ENCODE measurements at regions not wholly inside any gene's neighbourhood (a gene's known extent, or its start where the extent isn't known, plus 50 kb on each side); places are given as distances from the start of the nearest gene placed in this dataset.

DNA sequence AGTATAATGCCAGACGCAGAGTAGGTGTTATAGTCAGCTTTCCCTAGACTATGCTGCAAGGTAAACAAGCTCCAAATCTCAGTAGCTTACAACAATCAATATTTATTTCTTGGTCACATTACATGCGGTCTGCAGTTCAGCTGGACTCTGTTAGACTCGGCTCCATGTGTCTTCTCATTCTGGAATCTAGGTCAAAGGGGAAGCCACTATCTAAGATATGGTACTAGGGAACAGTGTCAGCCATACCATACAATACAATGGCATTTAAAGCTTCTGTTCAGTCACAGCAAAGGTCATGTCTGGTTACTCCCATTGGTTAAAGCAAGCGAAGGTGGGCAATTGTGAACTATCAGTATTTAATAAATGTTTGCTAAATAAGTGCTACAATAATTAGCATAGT, 65.3 kb upstream of the SERTM1 start:
- no peak for TF ChIP-seq EZH2 (IDR thresholded peaks at IDR 0.05; ENCODE audit: low read depth)
- TF ChIP-seq, protein P1, sequence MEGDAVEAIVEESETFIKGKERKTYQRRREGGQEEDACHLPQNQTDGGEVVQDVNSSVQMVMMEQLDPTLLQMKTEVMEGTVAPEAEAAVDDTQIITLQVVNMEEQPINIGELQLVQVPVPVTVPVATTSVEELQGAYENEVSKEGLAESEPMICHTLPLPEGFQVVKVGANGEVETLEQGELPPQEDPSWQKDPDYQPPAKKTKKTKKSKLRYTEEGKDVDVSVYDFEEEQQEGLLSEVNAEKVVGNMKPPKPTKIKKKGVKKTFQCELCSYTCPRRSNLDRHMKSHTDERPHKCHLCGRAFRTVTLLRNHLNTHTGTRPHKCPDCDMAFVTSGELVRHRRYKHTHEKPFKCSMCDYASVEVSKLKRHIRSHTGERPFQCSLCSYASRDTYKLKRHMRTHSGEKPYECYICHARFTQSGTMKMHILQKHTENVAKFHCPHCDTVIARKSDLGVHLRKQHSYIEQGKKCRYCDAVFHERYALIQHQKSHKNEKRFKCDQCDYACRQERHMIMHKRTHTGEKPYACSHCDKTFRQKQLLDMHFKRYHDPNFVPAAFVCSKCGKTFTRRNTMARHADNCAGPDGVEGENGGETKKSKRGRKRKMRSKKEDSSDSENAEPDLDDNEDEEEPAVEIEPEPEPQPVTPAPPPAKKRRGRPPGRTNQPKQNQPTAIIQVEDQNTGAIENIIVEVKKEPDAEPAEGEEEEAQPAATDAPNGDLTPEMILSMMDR (conservative IDR thresholded peaks at IDR 0.05) = no peak
- Histone ChIP-seq H3K27ac (no peak overlapping the region), H3K4me2 (no peak overlapping the region), H4K20me1 (ENCODE audit: insufficient read depth) (no peaks in the 10 kb centered on the region), H3K9me3 (ENCODE audit: insufficient read depth, low read depth) (no peaks in the 10 kb centered on the region), H3K4me3 (no peak overlapping the region), H3K9me2 (ENCODE audit: insufficient read depth) (no peaks in the 10 kb centered on the region), H3K36me3 (ENCODE audit: low read depth) (no peaks in the 10 kb centered on the region), H3K79me2 (ENCODE audit: low read depth) (no peaks in the 10 kb centered on the region), H3F3A (ENCODE audit: insufficient read depth, low read depth) (no peaks in the 10 kb centered on the region), H2AFZ (no peak overlapping the region), H3K4me1 (replicated peaks; ENCODE audit: insufficient read depth) (no peaks in the 10 kb centered on the region), H3K27me3 (ENCODE audit: insufficient read depth, low read depth) (no peaks in the 10 kb centered on the region)
- BruUV-seq (replicated peaks) = no TSS peak
- ChIA-PET CTCF (no interaction called here), POLR2A (ENCODE audit: unreplicated experiment) (no interaction called here)
- intact Hi-C loops (cut with micrococcal nuclease; ENCODE audit: unreplicated experiment) = no loop called here
- DNase-seq = no peak

DNA sequence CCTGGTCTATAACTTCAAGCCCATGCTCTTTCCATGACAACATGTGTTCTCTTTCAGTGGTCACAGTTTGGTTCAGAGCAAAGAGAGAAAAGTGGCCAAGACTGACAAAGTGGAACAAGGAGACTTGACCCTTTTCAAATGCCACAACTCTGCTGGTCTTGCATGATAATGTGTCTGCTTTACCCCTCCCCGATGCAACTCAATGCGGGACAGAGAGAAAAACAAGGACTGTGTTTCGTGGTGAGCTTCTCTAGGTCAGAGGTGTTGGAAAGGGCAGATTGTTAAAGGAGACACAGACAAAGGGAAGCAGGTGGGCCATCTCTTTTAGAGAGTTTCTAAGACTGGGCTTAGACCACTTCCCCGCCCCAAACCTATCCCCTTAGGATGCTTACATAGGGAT, 61.6 kb upstream of the SERTM1 start:
- Histone ChIP-seq H3K79me2 (ENCODE audit: low read depth) (no peaks in the 10 kb centered on the region), H3K9me3 (ENCODE audit: insufficient read depth, low read depth) (no peaks in the 10 kb centered on the region), H3K36me3 (ENCODE audit: low read depth) (no peaks in the 10 kb centered on the region), H4K20me1 (ENCODE audit: insufficient read depth) (no peaks in the 10 kb centered on the region), H3K27ac (no peak overlapping the region), H2AFZ (no peak overlapping the region; the same call in 1 of the 2 replicates), H3K4me1 (replicated peaks; ENCODE audit: insufficient read depth) (no peaks in the 10 kb centered on the region), H3F3A (ENCODE audit: insufficient read depth, low read depth) (no peaks in the 10 kb centered on the region), H3K9me2 (ENCODE audit: insufficient read depth) (no peaks in the 10 kb centered on the region), H3K4me3 (no peak overlapping the region), H3K4me2 (no peak overlapping the region), H3K27me3 (ENCODE audit: insufficient read depth, low read depth) (no peaks in the 10 kb centered on the region)
- ChIA-PET POLR2A (ENCODE audit: unreplicated experiment) (no interaction called here), CTCF (no interaction called here)
- intact Hi-C loops (cut with micrococcal nuclease; ENCODE audit: unreplicated experiment) = no loop called here
- BruUV-seq (replicated peaks) = no TSS peak
- DNase-seq = no peak
- TF ChIP-seq EZH2 (IDR thresholded peaks at IDR 0.05; ENCODE audit: low read depth) = no peak
- TF ChIP-seq, protein P1 (conservative IDR thresholded peaks at IDR 0.05) = no peak

DNA sequence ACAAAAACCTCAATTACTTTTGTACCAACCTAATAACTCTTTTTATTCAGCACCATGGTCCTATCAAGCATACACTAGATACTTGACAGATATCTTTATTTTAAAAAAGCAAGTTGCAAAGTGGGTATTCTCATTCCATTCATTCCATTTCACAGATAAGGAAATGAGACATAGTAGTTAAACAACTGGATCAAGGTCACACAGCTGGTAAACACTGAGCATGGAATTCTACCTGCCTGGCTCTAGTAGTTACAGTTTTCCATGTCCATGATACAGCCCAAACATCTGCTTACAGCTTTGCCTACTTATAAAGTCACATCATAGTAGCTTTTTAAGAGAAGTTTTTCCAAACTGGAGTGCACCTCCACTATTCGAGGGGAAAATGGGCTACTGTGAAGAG, 57.1 kb upstream of the SERTM1 start:
- H3F3A ChIP-seq (ENCODE audit: insufficient read depth, low read depth) = no peaks in the 10 kb centered on the region
- no TSS peak for BruUV-seq (replicated peaks)

More for the DNA sequence above, 57.1 kb upstream of the SERTM1 start:
- H3K9me3 ChIP-seq (ENCODE audit: insufficient read depth, low read depth) = no peaks in the 10 kb centered on the region
- no peaks in the 10 kb centered on the region for H3K27me3 ChIP-seq (ENCODE audit: insufficient read depth, low read depth)
- no peak overlapping the region for H3K27ac ChIP-seq
- ChIA-PET POLR2A (ENCODE audit: unreplicated experiment) (no interaction called here), CTCF (no interaction called here)
- intact Hi-C loops (cut with micrococcal nuclease; ENCODE audit: unreplicated experiment) = no loop called here
- H3K79me2 ChIP-seq (ENCODE audit: low read depth) = no peaks in the 10 kb centered on the region
- no peak overlapping the region for H3K4me2 ChIP-seq
- H4K20me1 ChIP-seq (ENCODE audit: insufficient read depth) = no peaks in the 10 kb centered on the region
- no peaks in the 10 kb centered on the region for H3K36me3 ChIP-seq (ENCODE audit: low read depth)
- DNase-seq = no peak
- H3K4me3 ChIP-seq = no peak overlapping the region
- H2AFZ ChIP-seq = no peak overlapping the region
- TF ChIP-seq, protein P1 (conservative IDR thresholded peaks at IDR 0.05) = no peak
- TF ChIP-seq EZH2 (IDR thresholded peaks at IDR 0.05; ENCODE audit: low read depth) = no peak
- no peaks in the 10 kb centered on the region for H3K4me1 ChIP-seq (replicated peaks; ENCODE audit: insufficient read depth)
- H3K9me2 ChIP-seq (ENCODE audit: insufficient read depth) = no peaks in the 10 kb centered on the region

Data from PC-9 (cell line).